ENCODE measurements at regions not wholly inside any gene's neighbourhood (a gene's known extent, or its start where the extent isn't known, plus 50 kb on each side); places are given as distances from the start of the nearest gene placed in this dataset.
"Not testable (repeated sequence)": the region's sequence is repeated elsewhere in the genome, so short reads cannot be mapped to it uniquely, and the experiment has no call there.

DNA sequence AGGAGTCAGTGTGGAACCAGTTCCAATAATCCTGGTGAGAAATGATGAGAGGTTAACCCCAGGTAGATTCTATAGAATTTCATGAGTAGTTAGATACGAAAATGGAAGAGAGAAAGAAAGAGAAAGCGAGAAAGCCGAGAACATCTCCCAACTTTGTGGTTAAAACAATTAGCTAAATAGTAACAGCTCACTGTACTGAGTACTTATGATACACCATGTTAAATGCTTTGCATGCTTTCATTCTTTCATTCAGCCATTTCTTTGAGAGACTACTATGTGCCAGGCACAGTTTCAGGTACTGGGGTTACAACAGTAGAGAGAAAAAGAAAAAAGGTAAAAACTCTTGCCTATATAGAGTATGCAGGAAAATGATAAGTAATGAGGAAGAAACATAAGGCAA lies 109.7 kb upstream of the SYT6 start:
- DNase-seq (ENCODE audit: low spot score), result no peak

- no peak for DNase-seq (ENCODE audit: low spot score)
Measured at GRCh38 chr1:114262337-114262736, 108.7 kb upstream of the SYT6 start.

DNA sequence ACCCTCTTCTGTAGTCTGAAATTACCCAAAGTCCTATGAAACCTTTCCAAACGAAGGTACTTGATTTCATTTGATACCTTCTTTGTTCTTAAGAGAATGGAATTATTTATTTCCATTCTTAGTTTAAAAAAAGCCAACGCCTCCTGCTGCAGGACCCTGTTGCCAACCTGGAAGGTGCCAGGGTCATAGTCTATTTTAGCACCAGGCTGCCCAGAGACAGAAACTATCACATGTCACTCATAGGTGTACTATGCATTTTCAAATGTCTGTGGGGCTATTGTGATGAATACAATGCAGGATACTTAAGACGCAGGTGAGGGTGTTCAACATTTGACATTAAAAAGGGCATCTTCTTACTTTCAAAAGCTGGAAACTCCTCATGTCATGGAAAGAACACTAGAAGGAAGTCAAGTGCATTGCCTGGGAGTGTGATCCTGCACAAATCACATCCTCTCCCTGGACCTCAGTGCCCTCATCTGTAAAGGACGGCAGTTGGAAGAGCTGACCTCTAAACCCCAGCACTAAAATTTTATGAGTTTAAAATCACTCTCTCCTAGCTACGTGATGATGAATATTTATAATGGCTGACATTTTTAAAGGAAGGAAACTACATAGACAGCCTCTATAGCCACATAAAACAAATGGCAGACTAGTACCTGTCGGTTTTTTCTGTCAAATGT lies 107.3 kb upstream of the SYT6 start:
- no peak for DNase-seq (ENCODE audit: low spot score)

- DNase-seq (ENCODE audit: low spot score), result no peak
Measured at GRCh38 chr1:114259511-114260160, 106.0 kb upstream of the SYT6 start.

DNA sequence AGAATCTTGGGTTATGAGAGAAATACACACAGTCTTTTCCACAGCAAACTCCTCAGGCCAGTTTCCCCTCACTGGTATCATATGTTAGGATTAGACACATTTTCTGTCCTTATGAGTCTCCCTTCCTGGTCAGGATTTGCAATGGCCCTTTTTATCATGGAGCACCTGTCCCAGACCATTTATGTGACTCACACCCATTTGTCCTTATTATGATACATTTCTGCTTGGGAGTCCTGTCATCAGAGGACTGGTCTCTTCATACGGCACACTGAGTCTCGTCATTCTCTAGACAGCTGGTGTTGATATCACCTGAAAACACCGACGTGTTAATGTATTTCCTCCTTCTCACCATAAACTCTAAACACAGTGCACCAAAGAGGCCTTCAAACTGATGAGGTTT lies 105.0 kb upstream of the SYT6 start:
- DNase-seq (ENCODE audit: low spot score), result no peak

GRCh38 chr1:114258074-114258473 lies 104.4 kb upstream of the SYT6 start:
- DNase-seq (ENCODE audit: low spot score), result no peak

DNA sequence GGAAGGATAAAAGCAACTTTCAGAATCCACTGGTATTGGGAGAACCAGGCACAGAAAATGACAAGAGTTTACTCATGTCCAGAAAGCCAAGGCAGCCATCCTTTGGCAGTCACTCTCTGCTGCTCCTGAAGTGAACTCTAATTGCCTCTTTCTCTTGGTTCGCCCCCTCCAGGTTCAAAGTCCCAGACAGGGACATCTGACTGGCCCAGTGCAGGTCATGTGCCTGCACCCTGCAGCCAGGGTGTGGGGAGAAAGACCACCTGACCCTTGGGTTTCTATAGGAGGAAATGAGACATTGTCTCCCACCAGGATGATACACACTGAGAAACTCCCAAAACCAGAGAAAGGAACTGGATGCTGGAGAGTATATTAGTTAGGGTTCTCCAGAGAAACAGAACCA lies 103.9 kb upstream of the SYT6 start:
- no peak for DNase-seq (ENCODE audit: low spot score)

GRCh38 chr1:114253900-114254299 lies 100.2 kb upstream of the SYT6 start:
- no peak for DNase-seq (ENCODE audit: low spot score)

DNA sequence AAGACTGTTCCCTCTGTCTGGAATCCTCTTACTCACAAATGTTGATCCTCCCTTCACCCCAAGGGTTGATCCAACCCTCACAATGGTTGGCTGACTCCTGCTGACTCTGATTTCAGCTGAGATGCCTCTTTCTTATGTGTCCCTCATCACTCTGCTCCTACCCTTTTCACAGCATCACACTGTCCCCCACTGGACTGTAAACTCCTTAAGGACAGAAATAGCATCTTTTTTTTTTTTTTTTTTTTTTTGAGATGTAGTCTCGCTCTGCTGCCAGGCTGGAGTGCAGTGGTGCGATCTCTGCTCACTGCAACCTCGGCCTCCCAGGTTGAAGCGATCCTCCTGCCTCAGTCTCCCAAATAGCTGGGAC lies 97.9 kb upstream of the SYT6 start:
- no peak for DNase-seq (ENCODE audit: low spot score)

DNA sequence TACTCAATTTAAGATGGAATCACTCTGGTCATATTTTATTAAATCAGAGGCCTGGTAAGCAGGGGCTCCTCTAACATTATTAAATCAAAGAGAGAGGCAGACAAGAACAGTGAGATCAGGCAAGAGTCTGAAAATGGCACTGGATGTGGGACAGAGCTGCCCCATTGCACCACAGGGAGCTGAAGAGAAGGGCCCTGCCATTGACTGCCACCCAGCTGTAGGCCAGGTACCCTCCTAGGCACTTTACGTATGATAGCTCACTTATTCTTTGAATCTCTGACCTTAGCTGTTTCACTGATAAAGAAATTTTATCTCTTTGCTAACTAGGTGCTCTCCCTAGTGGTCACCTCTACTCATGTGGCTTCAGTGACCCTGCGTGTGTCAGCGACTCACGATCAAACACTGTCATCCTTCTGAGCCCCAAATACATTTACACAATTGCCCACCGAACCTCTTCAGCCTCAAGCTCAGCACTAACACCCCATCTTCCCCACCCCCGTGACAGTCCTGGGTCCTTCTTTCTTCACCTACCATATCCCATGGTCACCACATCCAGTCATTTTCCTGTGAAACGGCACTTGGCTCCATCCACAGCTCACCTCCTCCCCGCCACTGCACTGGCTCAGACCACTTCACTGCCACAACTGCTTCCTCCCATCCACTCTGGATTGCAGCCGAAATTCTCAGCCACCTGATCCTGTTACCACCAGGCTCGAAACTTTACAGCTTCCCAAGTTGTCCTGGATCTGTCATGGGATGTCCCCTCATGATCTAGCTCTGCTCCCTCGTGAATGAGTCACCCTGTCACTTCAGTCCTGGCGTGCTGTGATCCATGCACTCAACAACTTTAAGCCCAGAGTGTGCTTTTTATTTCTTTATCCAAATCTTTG lies 97.3 kb upstream of the SYT6 start:
- no peak for DNase-seq (ENCODE audit: low spot score)

DNA sequence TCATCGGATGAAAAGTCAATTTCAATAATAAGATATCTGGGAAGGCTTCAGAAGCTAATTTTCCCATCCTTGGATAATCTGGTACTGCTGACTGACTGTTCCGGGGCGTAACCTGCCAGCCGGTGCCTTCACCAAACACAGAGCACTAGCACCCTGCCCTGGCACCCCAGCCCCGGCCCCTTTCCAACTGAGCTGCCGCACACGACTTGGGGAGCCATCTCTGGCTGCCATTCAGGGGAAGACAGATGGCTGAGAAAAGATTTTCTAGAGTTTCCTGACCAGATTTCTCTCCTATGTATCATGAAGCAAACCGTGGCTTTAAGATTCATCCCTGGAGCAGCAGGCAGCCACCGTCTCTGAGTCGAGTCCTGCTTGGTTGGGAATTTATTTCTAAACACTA lies 96.0 kb upstream of the SYT6 start:
- no peak for DNase-seq (ENCODE audit: low spot score)

GRCh38 chr1:114248162-114248561 lies 94.5 kb upstream of the SYT6 start:
- DNase-seq (ENCODE audit: low spot score), result no peak

DNA sequence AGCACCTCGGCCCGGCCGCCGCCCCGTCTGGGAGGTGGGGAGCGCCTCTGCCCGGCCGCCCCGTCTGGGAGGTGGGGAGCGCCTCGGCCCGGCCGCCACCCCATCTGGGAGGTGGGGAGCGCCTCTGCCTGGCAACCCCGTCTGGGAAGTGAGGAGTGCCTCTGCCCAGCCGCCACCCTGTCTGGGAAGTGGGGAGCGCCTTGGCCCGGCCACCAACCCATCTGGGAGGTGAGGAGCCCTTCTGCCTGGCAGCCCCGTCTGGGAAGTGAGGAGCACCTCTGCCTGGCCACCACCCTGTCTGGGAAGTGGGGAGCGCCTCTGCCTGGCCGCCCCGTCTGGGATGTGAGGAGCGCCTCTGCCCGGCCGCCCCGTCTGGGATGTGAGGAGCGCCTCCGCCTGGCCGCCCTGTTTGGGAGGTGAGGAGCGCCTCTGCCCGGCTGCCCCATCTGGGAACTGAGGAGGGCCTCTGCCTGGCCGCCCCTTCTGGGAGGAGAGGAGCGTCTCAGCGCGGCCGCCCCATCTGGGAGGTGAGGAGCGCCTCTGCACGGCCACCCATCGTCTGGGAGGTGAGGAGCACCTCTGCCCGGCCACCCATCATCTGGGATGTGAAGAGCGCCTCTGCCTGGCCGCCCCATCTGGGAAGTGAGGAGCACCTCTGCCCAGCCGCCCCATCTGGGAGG lies 89.0 kb upstream of the SYT6 start:
- not testable (repeated sequence) for DNase-seq (ENCODE audit: low spot score)

GRCh38 chr1:114238053-114238452 lies 84.4 kb upstream of the SYT6 start:
- no peak for DNase-seq (ENCODE audit: low spot score)

- DNase-seq (ENCODE audit: low spot score), result no peak
Measured at GRCh38 chr1:114236517-114236916, 82.8 kb upstream of the SYT6 start.

- DNase-seq (ENCODE audit: low spot score), result peak; percentile 36
Measured at GRCh38 chr1:114235960-114236359, 82.3 kb upstream of the SYT6 start.

GRCh38 chr1:114235281-114235680 lies 81.6 kb upstream of the SYT6 start:
- DNase-seq (ENCODE audit: low spot score), result no peak

GRCh38 chr1:114234408-114235124 lies 80.9 kb upstream of the SYT6 start:
- DNase-seq (ENCODE audit: low spot score), result no peak

DNA sequence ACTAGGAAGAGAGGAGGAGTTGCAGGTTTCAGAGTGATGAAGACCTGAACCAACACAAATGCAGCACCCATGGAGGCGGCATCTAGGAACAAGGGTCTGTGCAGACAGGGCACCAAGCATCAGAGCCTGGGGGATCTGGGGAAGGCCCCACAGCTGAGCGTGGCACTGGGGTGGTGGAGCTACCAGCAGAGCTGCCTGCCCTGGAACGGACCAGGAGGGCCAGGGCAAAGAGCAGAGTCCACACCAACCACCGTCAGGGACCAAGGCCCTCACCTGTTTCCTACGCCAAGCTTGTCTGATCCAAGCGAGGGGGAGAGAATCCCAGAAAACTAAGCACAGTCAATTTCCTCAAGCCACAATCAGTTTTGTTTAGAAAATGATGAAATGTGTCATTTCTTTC lies 79.0 kb upstream of the SYT6 start:
- DNase-seq (ENCODE audit: low spot score), result no peak

GRCh38 chr1:114231301-114231700 lies 77.6 kb upstream of the SYT6 start:
- DNase-seq (ENCODE audit: low spot score), result no peak

DNA sequence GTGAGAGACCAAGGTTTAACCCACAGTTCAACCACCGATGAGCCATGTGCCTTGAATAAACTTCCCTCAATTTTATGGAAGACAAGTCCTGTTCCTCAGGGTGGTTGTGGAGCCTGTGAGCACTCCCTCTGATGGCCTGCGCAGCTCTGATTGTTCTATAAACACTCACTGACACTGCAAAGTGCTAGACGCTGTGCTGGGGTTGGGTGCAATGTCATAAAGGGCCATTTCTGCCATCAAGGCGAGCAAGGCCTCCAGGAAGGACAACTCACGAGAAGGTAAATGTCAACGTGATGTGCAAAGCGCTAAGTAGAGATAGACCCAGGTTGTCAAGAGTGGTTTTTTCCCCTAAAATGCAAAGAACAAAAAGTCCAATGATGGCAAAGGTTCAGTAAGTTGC lies 75.7 kb upstream of the SYT6 start:
- DNase-seq (ENCODE audit: low spot score), result no peak

GRCh38 chr1:114227059-114227458 lies 73.4 kb upstream of the SYT6 start:
- DNase-seq (ENCODE audit: low spot score), result no peak

All from hematopoietic multipotent progenitor cell treated with erythropoietin and hydrocortisone succinate and interleukin-3 and kit ligand, for 15 days (in vitro differentiated cells).